OCI-M1 (cell line): ENCODE measurements at regions not wholly inside any gene's neighbourhood (a gene's known extent, or its start where the extent isn't known, plus 50 kb on each side); places are given as distances from the start of the nearest gene placed in this dataset.
"Not testable (repeated sequence)": the region's sequence is repeated elsewhere in the genome, so short reads cannot be mapped to it uniquely, and the experiment has no call there.

Source experiments
- DNase-seq: peaks from one replicate; lab custom pipeline; 2025; lab: John Stamatoyannopoulos, UW

GRCh38 chr16:29355339-29356059 is 51.0 kb downstream of the NPIPB11 start:
- DNase-seq: not testable (repeated sequence)

DNA sequence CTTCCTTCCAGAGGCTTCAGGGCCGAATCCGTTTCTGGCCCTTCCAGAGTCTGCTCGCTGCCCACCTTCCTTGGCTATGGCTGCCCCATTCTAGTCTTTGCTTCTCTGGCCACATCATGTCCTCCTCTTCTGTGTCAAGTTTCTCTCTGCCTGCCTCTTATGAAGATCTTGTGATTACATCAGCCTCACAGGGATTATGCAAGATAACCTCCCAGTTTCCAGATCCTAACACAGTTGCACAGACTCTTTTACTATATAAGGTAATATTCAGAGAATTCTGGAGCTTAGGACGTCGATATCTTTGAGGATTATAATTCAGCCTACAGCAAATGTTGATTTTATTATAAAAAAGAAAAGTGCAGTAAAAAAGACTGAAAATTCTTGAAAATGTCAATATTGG is 52.1 kb downstream of the NPIPB11 start:
- peak; percentile 5 for DNase-seq

GRCh38 chr16:29352617-29352999 is 53.9 kb downstream of the NPIPB11 start:
- DNase-seq: not testable (repeated sequence)

DNA sequence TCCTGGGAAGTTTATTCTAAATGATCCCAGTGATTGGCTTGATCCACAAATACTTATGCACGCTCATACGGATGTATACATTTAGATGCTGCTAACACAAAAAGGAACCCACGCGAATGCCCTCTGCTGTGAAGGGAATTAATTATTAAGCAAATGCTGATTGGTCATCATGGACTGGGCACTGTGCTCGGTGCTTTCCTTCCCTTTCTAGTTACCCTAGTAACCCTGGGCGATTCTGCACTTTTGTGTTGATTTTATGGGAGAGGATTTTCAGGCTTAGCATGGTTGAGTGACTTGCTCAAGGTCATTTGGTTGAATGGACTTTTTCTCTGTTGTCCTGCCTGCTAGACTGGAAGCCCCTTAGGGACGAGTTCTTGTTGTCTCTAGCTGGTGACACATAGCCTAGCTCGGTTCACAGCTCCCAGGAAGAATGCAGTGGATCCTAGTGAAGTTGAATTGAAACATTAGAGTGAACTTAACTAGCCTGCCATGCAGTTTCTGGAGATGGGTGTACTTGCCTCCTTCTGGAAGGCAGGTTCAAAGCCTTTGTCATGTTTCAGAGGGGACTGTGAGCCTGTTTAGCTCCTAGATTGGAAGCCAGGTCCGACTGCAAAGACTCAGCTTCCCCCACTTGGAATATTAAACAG is 54.4 kb downstream of the NPIPB11 start:
- not testable (repeated sequence) for DNase-seq

DNA sequence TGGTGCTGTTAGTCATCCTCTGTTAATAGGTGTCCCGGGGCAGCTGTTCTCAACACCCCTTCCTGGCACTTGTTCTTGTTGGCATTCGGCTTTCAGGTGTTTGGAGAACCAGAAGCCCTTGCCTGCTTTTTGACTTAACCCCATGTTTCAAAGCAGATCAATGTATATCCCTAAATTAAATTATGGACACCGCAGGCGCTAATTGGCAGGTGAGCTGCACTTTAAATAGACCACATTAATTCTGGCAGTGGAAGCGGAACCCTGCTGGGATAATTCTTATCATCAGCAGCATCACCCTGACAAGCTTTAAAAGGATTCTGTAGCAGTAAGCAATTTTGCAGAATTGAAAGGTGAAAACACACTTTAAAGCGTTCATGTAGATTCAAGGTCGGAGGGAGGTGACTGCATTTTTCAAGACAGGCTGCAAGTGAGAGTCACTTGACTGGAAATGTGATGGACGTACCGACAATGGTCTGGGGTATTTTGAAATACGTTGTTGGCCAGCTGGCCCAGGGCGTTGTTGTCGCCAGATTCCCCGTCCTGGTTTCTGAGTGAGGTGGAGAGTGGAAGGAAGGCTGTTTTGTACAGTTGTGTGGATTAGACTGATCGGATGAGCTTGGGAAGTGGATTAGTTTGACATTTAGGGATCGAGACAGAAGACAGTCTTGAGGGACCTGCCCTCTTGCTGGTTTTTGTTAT is 55.1 kb downstream of the NPIPB11 start:
- not testable (repeated sequence) for DNase-seq

DNA sequence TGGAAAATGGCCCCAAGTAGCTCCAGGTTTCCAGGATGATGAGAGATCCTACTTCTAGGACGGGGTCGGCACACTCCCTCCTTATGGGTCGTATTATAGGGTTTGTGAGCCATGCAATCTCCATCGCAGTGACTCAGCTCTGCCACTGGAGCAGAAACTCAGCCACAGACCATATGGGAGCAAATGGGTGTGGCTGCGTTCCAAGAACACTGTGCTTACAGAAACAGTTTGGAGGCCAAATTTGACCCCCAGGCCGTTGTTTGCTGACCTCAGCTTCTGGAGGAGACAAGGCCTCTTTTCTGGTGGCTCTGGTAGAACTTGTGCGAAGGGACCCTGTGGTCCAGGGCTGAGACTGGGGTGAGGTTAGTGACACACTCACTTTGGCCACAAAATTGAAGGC is 56.5 kb downstream of the NPIPB11 start:
- DNase-seq: peak; percentile 94

DNA sequence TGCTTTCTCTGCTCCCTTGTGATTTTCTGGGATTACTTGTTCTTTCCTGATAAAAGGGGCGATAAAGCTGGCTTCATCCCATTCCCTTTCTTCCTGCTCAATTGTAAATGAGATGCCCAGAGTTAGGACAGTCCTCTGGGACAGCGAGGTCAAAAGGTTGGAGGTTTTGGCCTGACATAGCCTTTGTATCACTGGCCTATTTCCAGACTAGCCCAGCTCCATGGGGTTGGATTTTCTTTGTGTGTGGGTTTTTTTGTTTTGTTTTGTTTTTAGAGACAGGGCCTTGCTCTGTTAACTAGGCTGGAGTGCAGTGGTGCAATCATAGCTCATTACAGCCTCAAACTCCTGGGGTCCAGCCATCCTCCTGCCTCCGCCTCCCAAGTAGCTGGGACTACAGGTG is 57.8 kb downstream of the NPIPB11 start:
- not testable (repeated sequence) for DNase-seq

- DNase-seq: not testable (repeated sequence)
Measured at GRCh38 chr16:29348123-29348690, 58.3 kb downstream of the NPIPB11 start.

GRCh38 chr16:29346796-29347580 is 59.5 kb downstream of the NPIPB11 start:
- not testable (repeated sequence) for DNase-seq

- not testable (repeated sequence) for DNase-seq
Measured at GRCh38 chr16:29346203-29346602, 60.3 kb downstream of the NPIPB11 start.

GRCh38 chr16:29342937-29343336 is 63.6 kb downstream of the NPIPB11 start:
- DNase-seq: not testable (repeated sequence)

DNA sequence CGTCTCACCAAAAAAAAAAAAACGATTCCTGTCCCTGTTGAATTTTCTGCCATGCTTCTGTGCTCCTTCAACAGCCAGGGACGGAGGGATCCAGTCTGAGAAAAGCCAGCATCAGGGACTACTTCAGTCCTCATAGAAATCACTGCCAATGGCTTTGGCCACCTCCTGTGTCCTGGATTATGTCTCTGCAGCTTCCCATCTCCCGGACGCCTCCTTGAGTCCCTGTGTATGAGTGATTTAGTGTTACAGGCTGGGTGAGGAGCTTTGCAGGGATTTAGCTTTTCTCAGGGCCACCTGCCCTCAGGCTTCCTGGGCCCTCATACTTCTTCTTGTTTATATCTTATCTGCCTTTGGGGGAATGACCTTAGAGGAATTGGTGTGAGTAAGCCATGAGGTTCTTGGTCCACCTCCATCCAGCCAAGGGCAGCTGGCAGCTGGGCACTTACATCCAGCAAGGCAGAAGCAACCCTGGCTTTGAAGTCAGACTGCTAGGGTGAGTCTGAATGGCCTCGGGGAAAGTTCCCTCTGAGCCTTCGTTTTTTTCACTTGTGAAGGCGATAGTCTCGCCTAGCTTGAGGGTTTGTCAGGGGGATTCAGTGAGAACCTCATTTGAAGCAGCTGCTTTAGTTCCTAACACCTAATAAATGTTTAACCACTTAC is 65.6 kb downstream of the NPIPB11 start:
- DNase-seq: not testable (repeated sequence)

DNA sequence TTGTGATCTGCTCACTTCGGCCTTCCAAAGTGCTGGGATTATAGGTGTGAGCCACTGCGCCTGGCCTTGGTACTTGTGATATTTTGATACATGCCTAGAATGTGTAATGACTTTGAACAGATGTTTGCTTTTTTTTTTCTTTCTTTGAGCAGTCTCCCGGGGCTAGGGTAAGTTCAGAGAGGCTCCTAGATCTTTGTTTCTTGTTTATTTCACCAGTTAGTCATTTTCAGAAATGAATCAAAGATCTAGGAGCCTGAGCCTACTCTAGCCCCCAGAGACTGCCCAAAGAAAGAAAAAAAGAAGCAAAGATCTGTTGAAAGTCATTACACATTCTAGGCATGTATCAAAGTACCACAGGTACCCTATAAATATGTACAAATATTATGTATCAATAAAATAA is 66.3 kb downstream of the NPIPB11 start:
- DNase-seq: not testable (repeated sequence)

DNA sequence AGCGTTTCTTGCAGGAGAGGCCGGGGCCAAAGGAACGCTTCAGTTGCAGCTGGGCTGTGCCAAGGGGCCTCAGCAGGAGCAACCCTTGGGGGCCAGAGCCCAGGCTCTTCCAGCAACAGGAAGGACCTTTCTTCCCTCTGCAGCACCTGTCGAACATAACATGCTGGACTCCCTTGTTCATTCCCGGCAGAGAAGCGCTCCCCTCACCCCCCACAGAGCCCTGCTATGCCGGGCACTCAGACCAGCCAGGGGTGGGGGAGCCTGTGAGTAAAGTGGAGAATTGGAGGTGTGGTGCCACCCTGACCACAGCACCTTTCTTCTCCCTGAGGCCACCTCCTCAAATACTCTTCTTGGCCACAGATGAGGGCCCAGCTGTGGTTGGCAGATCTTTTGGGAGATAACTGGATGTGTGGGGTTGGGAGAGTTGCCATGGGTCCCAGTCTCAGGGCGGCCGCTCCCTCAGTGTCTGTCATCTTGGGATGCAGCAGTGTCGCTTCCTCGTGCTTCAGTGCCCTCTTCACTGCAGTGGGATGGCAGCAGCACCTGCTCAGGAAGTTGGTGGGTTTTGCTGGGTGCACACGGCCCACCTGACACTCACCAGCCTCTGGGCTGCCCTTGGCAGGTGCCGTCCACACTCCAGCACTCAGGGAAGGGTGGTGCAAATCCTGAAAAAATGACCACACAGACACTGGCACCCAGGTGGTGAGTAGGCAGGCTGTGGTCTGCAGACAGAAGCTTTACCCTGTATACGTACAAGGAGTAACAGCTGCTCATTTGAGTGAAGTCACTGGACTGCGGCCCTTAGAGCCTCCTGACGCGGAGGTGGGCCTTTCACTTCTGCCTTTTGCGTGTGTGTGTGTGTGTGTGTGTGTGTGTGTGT is 67.5 kb downstream of the NPIPB11 start:
- DNase-seq: not testable (repeated sequence)

DNA sequence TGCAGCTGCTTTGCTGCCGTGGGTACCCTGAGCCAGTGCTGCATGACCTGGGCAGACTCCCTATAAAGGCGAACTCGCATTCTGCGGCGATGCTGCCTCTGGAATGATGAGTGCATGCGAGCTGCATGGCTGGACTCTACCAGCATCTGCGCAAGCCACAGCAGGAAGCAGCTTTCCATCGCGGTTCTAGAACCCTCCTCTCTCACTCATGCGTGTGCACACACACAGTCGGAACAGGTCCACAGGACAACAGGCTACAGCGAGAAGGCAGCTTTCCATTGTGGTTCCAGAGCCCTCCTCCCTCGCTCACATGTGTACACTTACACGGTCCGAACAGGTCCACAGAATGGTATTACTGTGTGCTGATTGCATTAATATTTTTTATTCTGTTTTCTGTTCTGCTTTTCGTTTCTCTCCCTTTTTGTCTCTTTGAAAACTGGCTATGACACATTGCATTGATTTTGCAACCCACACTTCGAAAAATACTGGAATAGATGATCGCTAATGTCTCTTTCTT is 69.1 kb downstream of the NPIPB11 start:
- not testable (repeated sequence) for DNase-seq

DNA sequence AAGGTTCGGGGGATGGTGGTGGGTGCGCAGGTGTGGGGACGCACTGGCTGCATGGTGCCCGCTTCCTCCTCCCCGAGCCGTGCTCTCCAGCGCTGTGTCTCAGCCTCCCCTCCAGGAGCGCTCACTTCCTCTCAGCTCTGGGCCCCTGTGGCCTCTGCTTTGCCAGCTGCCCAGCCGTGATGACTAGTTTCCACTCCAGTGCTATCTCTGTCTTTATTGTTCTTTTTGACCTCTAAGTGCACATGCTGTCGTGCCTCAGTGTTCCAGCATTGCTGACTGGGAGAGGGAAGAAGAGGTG is 71.0 kb downstream of the NPIPB11 start:
- not testable (repeated sequence) for DNase-seq

DNA sequence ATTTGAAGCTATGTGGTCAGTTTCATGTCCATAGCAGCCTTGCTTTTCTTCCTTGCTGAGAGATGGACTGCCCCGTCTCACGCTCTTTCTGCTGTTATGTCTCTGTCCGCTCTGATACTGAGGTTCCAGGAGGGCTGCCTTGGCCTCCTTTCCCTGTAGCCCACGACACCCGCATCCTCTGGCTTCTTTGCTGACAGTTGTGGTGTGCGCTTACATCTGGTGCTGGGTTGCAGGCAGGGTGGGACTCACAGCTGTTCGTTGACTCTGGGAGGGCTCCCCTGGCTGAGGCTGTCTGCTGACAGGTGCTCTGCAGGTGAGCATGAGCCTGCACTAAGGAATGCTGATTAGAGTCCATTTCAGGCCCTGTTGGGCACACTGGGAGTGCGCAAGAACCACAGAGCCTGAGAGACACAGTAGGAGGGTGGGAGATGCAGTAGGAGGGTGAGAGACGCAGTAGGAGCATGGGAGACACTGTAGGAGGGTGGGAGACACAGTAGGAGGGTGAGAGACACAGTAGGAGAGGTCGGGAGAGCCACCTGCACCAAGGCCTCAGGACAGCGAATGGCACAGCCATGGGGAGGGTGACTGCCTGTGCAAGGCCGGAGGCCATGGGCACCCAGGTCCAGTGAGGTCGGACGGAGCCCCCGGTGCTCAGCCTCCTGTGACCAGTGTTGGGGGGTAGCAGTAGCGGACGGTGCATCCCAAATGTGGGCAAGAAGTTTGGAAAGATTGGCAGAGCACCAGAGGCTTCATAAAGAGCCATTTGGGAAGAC is 71.5 kb downstream of the NPIPB11 start:
- DNase-seq: not testable (repeated sequence)

GRCh38 chr16:29333492-29334097 is 72.9 kb downstream of the NPIPB11 start:
- DNase-seq: not testable (repeated sequence)

- not testable (repeated sequence) for DNase-seq
Measured at GRCh38 chr16:29330623-29331022, 75.9 kb downstream of the NPIPB11 start.
